GM12874 (cell line): ENCODE measurements at regions not wholly inside any gene's neighbourhood (a gene's known extent, or its start where the extent isn't known, plus 50 kb on each side); places are given as distances from the start of the nearest gene placed in this dataset.

Source experiments
- CTCF ChIP-seq: IDR thresholded peaks from 2 replicates; pipeline ENCODE4 v1.5.1; 2011; ENCODE audit warnings: low read depth, mild to moderate bottlenecking, control low read depth, low read length, moderate library complexity; ENCODE audit not compliant: insufficient read depth

- no peak for TF ChIP-seq CTCF
Measured at GRCh38 chr4:129167640-129168260, 71.8 kb downstream of the C4orf33 start.

GRCh38 chr4:129172181-129172580, 76.2 kb downstream of the C4orf33 start:
- no peak for TF ChIP-seq CTCF

GRCh38 chr4:129176864-129177263, 80.9 kb downstream of the C4orf33 start:
- no peak for TF ChIP-seq CTCF

- TF ChIP-seq CTCF = no peak
Measured at GRCh38 chr4:129179276-129179675, 83.3 kb downstream of the C4orf33 start.

GRCh38 chr4:129189630-129190029, 93.7 kb downstream of the C4orf33 start:
- no peak for TF ChIP-seq CTCF

- no peak for TF ChIP-seq CTCF
Measured at GRCh38 chr4:129193357-129194100, 97.6 kb downstream of the C4orf33 start.

- TF ChIP-seq CTCF = no peak
Measured at GRCh38 chr4:129208481-129208880, 112.5 kb downstream of the C4orf33 start.
